GM21825 (cell line): ENCODE measurements at regions not wholly inside any gene's neighbourhood (a gene's known extent, or its start where the extent isn't known, plus 50 kb on each side); places are given as distances from the start of the nearest gene placed in this dataset.
"Not testable (repeated sequence)": the region's sequence is repeated elsewhere in the genome, so short reads cannot be mapped to it uniquely, and the experiment has no call there.

Source experiments
- ATAC-seq: cut with Tn5 transposase; IDR thresholded peaks from one replicate; pipeline ENCODE4 v1.9.1; 2021; ENCODE audit warnings: mild to moderate bottlenecking, moderate library complexity; ENCODE audit not compliant: unreplicated experiment

- ATAC-seq, result no peak
Observed at GRCh38 chr4:66000510-66001117, 330.3 kb upstream of the EPHA5 start.

GRCh38 chr4:65999518-65999871 is 329.2 kb upstream of the EPHA5 start:
- ATAC-seq, result no peak

- not testable (repeated sequence) for ATAC-seq
Observed at GRCh38 chr4:65998807-65999517, 328.7 kb upstream of the EPHA5 start.

DNA sequence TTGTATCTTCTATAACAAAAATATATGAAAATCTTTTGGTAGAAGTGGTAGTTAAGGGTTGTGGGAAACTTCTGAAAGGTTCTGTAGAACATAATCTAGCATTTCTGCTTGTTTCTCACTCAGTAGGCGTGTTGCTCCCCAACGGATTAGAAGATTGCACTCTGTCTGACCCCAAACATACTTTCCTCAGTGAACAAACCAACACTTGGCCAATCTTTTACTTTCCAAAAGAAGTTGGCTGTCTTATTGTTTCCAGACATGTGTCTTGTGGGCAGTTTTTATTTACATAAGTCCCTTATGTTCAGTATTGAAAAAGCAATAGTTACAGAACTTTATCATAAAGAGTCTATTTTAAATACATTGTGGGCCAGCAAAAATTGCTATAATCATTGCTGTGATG is 312.8 kb upstream of the EPHA5 start:
- no peak for ATAC-seq

- ATAC-seq, result no peak
Observed at GRCh38 chr4:65976287-65976686, 306.0 kb upstream of the EPHA5 start.

DNA sequence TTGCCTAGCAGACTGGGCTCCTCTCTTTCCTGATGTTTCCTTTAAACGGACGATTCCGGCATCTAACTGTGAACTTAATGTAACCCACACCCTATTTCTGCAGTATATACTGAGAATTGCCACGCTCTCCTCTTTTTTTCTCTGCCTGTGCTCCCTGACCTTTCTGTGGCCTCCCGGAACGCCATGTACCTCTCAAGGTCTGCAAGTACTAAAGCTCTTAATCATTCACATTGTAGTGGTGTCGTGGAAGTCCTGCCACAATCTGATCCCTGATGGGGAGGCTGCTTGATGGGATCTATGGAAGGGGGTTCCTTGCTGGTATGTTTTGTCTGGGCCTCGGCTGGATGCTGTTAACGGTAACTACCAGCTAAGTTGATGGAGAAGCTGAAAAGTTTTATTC is 302.9 kb upstream of the EPHA5 start:
- no peak for ATAC-seq

- ATAC-seq, result no peak
Observed at GRCh38 chr4:65971686-65972085, 301.4 kb upstream of the EPHA5 start.

DNA sequence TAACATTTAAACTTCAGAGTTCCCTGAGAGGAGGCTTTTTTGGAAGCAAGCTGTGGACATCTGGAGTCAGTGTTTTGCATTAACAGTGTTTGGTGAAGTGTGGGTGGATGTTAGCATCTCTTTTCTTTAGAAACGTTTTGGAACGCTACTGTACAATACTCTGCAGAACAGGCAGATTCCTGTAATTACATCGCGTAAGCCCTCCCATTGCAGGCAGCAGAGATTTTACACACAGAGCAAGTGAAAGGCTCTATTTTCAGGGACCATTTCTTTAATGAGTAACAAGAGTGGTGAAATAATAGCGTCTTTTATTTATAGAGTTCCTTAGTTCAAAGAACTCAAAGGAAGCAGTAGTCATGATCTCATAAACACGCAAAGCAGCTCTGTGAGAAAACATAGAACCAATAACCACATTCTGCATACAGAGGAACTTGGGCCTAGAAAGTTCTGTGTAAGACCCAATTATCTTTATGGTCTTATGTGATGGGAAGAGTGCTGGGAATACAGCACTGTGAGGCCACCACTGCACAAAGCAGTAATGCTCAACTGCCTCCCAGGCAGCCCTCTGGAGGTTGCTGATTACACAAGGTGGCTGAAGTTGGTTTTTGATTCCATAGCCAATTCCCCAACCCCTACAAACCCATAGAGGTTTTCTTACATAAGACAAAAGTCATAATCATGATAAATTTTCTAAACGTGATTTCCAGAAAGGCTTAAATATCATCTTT is 298.7 kb upstream of the EPHA5 start:
- no peak for ATAC-seq

DNA sequence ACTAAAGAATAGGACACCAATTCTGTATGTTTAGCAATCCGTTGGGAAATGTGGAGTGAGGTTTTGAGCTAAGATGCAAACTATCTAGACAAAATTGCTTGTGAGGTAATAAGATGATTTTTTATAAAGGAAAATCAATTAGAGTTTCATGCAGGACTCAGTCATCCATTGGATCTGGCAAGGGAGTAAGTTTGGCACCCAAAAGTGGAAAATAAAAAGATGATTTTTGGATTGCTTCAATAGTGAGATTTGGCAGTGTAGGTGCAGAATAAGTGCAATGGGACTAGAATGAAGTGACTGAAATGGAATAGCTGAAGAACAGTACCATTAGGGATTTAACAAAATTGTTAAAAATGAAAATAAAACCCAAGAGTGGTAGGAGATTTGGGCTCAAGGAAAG is 290.5 kb upstream of the EPHA5 start:
- no peak for ATAC-seq

- no peak for ATAC-seq
Observed at GRCh38 chr4:65954416-65954815, 284.1 kb upstream of the EPHA5 start.

GRCh38 chr4:65951177-65951576 is 280.9 kb upstream of the EPHA5 start:
- no peak for ATAC-seq

DNA sequence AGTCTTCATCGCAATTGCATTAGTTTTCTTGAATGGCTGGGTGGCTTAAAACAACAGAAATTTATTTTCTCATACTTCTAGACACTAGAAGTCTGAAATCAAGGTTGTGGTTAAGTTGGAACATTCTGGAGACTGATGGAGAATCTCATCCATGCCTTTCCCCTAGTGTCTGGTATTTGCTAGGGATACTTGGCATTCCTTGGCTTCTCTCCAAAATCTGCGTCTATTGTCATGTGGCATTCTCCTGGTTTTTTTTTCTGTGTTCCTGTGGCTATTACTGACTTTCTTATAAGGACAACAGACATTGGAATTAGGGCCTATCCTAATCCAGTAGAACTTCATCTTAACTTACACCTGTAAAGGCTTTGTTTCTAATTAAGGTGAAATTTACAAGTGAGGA is 272.8 kb upstream of the EPHA5 start:
- ATAC-seq, result no peak

DNA sequence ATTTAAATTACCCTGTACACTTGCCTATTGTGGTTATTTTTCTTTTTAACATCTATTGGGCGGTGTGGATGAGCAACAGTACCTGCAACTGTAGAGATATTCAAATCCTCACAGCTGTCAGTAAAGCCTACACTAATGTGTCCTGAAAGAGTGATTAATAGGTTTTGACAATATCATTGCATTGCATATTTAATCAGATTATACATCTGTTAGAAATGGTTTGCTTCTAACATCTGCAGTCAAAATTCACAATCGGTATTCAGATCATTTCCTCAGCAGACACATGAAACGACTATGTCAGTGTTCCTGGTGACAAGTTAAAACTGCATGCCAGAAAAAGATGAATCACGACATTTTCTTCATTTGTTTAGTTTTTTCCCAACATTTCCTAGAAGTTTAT is 254.6 kb upstream of the EPHA5 start:
- ATAC-seq, result no peak

- ATAC-seq, result no peak
Observed at GRCh38 chr4:65923616-65924015, 253.3 kb upstream of the EPHA5 start.

GRCh38 chr4:65921180-65921579 is 250.9 kb upstream of the EPHA5 start:
- no peak for ATAC-seq

GRCh38 chr4:65918872-65919271 is 248.6 kb upstream of the EPHA5 start:
- no peak for ATAC-seq

DNA sequence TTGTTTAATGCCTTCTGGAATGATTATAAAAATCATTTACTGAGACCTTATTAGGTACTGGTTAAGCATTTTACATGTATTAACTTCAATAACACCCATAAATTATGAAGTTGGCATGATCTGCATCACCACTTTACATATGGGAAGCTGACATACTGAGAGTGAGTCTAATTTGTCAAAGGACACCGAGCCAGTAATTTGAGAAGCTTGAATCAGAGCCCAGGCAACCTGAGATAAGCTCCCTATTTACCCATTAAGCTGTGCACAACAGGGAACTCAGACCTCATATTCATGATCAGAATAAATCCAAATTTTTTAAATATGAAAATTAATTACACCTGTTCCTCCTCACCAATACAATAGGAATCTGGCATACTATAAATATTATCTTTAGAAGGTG is 247.9 kb upstream of the EPHA5 start:
- no peak for ATAC-seq

GRCh38 chr4:65917486-65917885 is 247.2 kb upstream of the EPHA5 start:
- ATAC-seq, result no peak

DNA sequence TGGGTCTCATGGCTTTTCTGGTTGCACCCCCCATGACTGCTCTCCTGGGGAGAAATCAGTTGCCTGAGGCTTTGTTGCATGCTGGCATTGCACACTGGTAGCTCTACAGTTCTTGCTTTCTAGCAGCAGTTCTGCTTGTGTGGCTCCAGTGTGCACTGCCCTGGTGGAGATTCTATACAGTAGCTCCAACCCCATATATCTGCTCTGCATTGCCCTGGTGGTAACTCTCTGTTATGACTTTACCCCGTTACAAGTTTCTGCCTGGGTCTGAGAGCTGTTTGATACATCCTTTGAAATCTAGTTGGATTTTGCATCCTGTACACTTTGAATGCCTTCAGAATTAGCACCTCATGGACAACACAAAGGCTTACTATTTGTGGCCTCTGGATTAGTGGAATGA is 241.4 kb upstream of the EPHA5 start:
- no peak for ATAC-seq

DNA sequence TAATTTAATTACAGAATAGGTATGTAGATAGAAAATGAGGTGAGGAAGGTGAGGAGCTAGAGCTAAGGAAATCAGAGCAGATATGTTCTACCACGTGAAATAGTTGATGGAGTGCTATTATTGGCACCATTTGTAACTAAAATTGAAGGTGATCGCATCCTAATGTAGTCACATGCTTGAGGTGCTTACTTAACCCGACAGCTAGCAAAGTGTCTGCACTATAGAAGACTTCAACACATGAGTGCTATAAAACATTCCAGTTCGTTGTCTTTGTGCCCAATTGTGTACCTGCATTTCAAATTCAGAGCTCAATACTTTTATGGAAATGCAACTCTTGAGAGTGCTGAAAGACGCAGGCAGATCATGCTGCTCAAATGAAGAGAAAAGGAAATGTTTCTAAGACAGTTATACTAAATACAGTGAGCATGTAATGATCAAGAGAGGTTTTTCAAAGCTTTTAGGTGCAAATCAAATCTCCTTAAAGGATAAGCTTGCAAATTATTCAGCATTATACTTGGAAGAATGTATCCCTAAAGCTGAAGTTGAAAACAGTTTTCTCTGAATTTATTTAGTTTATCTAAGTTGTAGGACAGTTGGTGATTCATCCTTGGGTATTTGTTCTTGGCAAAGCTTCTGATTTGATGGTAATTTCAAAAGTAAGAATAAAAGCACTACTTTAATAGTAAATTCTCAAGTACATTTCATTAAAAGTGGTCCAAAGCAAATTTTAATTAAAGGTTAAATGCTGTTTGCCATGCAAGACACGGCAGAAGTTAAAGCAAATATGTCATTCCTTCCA is 223.9 kb upstream of the EPHA5 start:
- no peak for ATAC-seq

DNA sequence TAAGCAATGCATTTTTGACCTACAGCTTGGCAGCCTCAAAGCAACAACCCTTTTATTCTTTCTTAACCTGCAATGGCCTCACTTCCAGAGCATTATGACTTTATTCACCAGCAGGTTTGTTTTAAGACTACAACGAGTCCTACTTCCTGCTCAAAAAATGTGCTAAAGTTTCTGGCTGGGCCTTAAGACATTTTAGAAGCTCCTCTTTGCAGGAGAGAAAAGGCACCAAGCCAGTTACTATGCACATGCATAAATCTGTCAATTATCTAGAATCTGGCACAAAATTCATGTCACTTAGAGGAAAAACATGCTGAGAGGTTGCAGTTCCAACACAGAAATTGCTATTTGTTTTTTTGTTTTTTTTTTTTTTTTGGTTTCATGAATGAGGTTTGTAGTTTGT is 223.0 kb upstream of the EPHA5 start:
- no peak for ATAC-seq

DNA sequence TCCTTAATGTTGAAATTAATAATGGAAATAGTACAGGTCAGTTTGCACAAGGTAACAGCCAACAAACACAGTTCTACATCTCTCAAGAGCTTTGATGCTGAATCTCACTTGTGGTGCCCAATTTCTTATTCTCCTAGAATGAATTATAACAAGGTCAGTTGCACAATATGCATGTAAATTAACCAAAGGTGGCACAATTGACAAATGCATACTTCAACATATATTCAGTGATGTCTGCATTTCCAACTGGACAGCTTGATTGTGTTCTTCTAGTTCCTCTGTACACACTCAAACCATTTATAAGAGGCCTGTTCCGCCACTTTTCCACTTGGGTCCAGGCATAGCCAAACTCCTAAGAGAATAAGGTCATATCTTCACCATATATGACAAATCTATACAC is 210.3 kb upstream of the EPHA5 start:
- ATAC-seq, result no peak
